Fibroblast of pulmonary artery (primary cell): ENCODE measurements at regions not wholly inside any gene's neighbourhood (a gene's known extent, or its start where the extent isn't known, plus 50 kb on each side); places are given as distances from the start of the nearest gene placed in this dataset.

ENCODE experiments used
- DNase-seq: peaks from one replicate; pipeline ENCODE4 v3.0.0-alpha.2; 2010; ENCODE audit warnings: low read depth
- H3K4me3 ChIP-seq: replicated peaks from 2 replicates; pipeline ENCODE4 v1.5.1; 2011; ENCODE audit warnings: low read depth, mild to moderate bottlenecking, control low read depth, low read length, moderate library complexity
- TF ChIP-seq, protein P1 (sequence below): IDR thresholded peaks from 2 replicates; pipeline ENCODE4 v1.5.1; 2011; ENCODE audit warnings: mild to moderate bottlenecking, control low read depth, low read length, inconsistent platforms; ENCODE audit errors: missing control alignments

DNA sequence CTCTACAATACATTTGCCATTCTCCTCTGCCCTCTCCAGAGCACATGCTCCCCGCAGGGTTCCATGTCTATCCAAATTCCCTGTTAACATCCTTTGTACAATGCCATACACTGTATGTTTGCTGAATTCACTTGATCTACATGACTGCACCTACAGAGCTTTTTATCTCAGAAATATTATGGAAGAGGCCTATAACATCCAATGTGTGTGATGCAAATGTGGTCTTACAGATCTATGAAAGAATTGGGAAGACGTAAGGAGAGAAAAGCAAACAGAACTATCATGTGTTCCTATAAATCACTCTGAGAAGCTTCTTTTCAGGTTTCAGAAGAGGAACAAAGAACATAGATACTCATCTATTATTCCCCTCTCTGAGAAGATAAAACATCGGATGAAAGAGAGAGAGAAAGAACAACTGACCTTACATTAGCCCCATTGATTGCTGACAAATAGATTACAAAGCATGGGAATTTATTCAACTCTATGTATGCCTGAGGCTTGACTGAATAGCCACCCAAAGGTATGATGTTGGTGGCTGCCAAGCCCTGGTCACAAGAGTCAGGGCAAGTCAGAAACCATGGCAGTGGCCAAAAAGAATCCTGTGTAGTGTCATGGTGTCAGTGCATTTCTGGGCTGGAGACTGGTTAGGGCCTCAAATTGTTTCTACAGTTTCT is 425.2 kb downstream of the FOXO1 start:
- TF ChIP-seq, protein P1, sequence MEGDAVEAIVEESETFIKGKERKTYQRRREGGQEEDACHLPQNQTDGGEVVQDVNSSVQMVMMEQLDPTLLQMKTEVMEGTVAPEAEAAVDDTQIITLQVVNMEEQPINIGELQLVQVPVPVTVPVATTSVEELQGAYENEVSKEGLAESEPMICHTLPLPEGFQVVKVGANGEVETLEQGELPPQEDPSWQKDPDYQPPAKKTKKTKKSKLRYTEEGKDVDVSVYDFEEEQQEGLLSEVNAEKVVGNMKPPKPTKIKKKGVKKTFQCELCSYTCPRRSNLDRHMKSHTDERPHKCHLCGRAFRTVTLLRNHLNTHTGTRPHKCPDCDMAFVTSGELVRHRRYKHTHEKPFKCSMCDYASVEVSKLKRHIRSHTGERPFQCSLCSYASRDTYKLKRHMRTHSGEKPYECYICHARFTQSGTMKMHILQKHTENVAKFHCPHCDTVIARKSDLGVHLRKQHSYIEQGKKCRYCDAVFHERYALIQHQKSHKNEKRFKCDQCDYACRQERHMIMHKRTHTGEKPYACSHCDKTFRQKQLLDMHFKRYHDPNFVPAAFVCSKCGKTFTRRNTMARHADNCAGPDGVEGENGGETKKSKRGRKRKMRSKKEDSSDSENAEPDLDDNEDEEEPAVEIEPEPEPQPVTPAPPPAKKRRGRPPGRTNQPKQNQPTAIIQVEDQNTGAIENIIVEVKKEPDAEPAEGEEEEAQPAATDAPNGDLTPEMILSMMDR: no peak
- no peak overlapping the region for H3K4me3 ChIP-seq
- DNase-seq: no peak

- TF ChIP-seq, protein P1: no peak
- no peak overlapping the region for H3K4me3 ChIP-seq
- DNase-seq: no peak
These were observed 423.4 kb downstream of the FOXO1 start for GRCh38 chr13:40243047-40243446.

DNA sequence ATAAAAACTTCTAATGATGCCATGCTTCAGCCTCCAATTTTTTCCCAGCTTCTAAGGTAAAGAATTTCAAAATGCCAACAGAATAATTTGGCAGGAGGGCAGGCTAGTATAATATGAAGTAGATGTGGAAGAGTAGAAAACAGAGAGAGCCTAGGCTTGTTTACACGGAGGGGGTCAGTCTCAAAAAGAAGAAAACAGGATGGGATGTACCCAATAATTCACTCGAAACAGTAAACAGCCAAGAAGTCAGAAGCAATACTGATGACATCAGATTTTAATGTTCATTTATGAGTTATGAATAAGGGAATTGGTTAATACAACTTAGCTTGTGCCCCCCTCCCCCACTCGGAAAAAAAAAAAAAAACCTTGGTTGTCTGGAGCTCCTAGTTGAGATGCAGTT is 422.5 kb downstream of the FOXO1 start:
- TF ChIP-seq, protein P1: no peak
- no peak for DNase-seq
- H3K4me3 ChIP-seq: no peak overlapping the region

DNA sequence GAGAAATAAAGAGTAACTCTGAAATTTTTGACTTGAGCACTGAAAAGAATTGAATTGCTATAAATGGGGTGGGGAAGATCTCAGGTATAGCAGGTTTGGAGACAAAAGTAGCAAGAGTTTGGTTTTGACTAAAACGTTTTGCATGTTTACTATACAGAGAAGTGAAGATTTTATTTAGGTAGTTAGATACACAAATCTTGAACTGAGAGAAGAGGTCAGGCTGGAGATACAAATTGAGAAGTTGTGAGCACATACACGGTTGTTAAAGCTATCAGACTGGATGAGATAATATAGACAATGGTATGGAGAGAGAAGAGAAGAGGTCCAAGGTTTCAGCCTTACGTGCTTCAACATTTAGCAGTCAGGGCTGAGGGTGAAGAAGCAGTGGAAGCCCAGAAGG is 420.9 kb downstream of the FOXO1 start:
- TF ChIP-seq, protein P1: no peak
- H3K4me3 ChIP-seq: no peak overlapping the region
- no peak for DNase-seq

DNA sequence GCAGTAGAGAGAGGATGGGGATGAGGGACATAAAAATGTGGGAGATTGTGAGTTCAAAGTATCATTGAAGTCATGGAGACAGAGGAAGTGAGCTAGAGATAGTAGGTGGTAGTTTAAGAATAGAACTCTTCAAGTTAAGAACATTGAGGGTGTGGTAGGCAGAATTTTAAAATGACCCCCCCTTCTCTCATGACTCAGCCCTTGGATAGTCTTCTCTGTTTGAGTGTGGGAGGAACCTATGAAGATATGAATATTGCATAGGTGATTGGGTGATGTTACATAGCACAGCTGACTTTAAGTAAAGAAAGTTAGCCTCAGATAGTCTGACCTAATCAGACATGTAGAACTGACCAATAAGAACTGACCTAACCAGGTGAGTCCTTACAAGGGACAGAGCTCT is 418.6 kb downstream of the FOXO1 start:
- peak; percentile 58 for DNase-seq
- no peak overlapping the region for H3K4me3 ChIP-seq
- TF ChIP-seq, protein P1: no peak

GRCh38 chr13:40251343-40252032 is 415.0 kb downstream of the FOXO1 start:
- TF ChIP-seq, protein P1: no peak
- H3K4me3 ChIP-seq: no peak overlapping the region
- peak; percentile 73 for DNase-seq
